Body of pancreas (tissue), 4 donors: ENCODE measurements at regions not wholly inside any gene's neighbourhood (a gene's known extent, or its start where the extent isn't known, plus 50 kb on each side); places are given as distances from the start of the nearest gene placed in this dataset.

Source experiments
- POLR2A ChIP-seq, 3 donors: fragments of 450-650 bp; IDR thresholded peaks; one replicate each; pipeline ENCODE4 v1.6.1; 2016; ENCODE audit warnings: antibody characterized with exemption in 3 of 3, mild to moderate bottlenecking in 2 of 3
- TF ChIP-seq, protein P1 (sequence below), 7 experiments: fragments of 450-650 bp in 4 of 7; fragments of 200-600 bp in 3 of 7; sonication (generic) in 3 of 7; IDR thresholded peaks; one replicate each; pipeline ENCODE4 v1.5.1; 2016 to 2019; ENCODE audit warnings: antibody characterized with exemption in 7 of 7

GRCh38 chr10:78147202-78147601 is 113.5 kb downstream of the RPS24 start:
- TF ChIP-seq POLR2A (IDR thresholded peaks at IDR 0.05) = no peak
- TF ChIP-seq, protein P1, sequence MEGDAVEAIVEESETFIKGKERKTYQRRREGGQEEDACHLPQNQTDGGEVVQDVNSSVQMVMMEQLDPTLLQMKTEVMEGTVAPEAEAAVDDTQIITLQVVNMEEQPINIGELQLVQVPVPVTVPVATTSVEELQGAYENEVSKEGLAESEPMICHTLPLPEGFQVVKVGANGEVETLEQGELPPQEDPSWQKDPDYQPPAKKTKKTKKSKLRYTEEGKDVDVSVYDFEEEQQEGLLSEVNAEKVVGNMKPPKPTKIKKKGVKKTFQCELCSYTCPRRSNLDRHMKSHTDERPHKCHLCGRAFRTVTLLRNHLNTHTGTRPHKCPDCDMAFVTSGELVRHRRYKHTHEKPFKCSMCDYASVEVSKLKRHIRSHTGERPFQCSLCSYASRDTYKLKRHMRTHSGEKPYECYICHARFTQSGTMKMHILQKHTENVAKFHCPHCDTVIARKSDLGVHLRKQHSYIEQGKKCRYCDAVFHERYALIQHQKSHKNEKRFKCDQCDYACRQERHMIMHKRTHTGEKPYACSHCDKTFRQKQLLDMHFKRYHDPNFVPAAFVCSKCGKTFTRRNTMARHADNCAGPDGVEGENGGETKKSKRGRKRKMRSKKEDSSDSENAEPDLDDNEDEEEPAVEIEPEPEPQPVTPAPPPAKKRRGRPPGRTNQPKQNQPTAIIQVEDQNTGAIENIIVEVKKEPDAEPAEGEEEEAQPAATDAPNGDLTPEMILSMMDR (IDR thresholded peaks at IDR 0.05) = no peak
